ENCODE measurements at regions not wholly inside any gene's neighbourhood (a gene's known extent, or its start where the extent isn't known, plus 50 kb on each side); places are given as distances from the start of the nearest gene placed in this dataset.

- no peak for TF ChIP-seq CTCF (conservative IDR thresholded peaks at IDR 0.05)
- TF ChIP-seq ZFX (IDR thresholded peaks at IDR 0.05), result no peak
- no peak overlapping the region for H3K27ac ChIP-seq
Measured at GRCh38 chr10:2748287-2748686, 319.1 kb upstream of the PFKP start.

GRCh38 chr10:2746638-2747037 lies 320.7 kb upstream of the PFKP start:
- TF ChIP-seq CTCF (conservative IDR thresholded peaks at IDR 0.05) (no peak), ZFX (IDR thresholded peaks at IDR 0.05) (no peak)
- no peak overlapping the region for H3K27ac ChIP-seq

DNA sequence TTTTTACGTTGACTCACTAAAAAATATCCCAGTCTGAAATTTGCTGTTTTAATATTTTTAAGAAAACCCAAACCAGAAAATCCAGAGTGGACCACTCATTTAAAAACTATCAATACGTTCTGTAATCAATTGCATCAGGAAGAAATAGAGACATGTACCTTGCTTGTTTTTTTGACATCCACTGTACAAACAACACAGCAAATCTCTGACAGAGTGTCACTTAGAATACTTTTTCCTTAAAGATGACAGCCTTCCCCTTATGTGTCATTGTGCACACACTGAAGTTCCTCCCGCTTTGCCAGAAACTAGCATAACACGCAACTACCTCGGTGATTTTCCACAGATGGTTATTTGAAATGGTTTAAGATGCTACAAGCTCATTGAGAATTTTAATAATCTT lies 321.7 kb upstream of the PFKP start:
- TF ChIP-seq ZFX (IDR thresholded peaks at IDR 0.05) (no peak), CTCF (conservative IDR thresholded peaks at IDR 0.05) (no peak)
- no peak overlapping the region for H3K27ac ChIP-seq

GRCh38 chr10:2744547-2745200 lies 322.7 kb upstream of the PFKP start:
- H3K27ac ChIP-seq, result no peak overlapping the region
- TF ChIP-seq CTCF (conservative IDR thresholded peaks at IDR 0.05) (no peak), ZFX (IDR thresholded peaks at IDR 0.05) (no peak)

DNA sequence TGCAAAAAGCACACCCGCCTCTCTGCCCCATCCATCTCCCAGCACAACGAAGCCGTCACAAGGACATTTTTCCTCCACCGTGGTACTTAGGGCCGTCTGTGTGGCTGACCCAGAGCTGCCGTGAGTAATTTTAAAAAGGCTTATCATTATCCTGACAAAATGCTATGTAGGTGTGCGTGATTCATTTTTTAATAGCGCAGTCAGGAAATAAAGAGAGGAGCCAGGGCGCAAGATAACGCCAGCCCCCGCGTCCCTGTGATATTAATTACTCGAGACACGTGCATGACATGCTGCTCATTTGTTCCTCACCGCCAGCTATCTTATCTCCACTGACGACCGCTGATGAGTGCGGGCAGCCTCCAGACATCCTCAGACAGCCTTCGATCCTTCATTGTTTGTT lies 332.7 kb upstream of the PFKP start:
- H3K27ac ChIP-seq, result no peak overlapping the region
- TF ChIP-seq ZFX (IDR thresholded peaks at IDR 0.05) (no peak), CTCF (conservative IDR thresholded peaks at IDR 0.05) (no peak)

DNA sequence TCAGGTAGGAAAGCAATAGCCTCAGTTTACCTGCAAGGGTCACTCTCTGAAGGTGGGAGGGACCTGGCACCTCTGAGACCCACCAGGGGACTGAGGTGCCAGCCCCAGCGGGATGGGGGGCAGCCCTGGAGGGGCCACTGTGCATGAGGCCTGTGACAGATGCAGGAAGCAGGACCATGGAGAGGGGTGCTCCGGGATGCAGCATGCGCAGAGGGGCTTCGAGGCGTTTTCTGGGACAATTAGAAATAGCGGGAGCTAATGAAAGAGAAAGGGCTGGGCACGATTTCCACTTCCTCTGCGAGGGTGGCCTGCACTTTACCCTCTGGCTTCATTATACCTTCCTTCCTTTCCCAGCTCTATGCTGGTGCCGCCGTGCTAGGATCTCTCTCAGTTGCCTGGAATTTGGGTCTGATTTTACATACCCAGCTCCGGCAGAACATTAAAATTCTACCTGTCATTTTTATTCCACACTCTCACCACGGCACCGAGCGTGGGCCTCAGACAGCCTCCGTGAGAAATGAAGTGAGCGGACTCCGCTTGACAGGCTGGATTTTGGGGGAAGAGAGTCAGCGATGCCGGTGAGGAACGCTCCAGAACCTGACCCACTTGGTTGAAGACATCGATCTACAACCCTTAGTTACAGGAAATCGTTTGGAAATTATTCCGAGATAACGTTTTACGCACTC lies 333.9 kb upstream of the PFKP start:
- TF ChIP-seq CTCF (conservative IDR thresholded peaks at IDR 0.05), result no peak
- no peak for TF ChIP-seq ZFX (IDR thresholded peaks at IDR 0.05)
- no peak overlapping the region for H3K27ac ChIP-seq

DNA sequence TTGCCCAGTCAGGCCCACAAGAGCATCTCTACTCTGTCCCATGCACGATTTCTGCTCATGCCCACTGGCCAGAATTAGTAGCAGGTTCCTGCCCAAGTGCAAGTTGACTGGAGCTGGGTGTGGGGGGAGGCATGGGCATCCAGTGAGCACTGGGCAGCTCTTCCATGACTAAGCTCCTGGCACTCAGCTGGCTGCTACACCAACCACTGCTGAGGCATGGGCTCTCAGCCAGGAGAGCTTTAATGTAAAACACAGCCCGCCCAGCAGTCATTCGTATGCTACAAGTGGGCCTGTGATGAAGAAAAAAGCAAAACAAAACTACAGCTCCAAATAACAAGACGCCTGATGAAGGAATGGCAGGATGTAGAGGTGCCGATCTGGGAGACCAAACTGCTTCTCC lies 335.4 kb upstream of the PFKP start:
- no peak for TF ChIP-seq ZFX (IDR thresholded peaks at IDR 0.05)
- no peak for TF ChIP-seq CTCF (conservative IDR thresholded peaks at IDR 0.05)
- no peak overlapping the region for H3K27ac ChIP-seq

All from C4-2B (cell line).